ENCODE measurements at regions not wholly inside any gene's neighbourhood (a gene's known extent, or its start where the extent isn't known, plus 50 kb on each side); places are given as distances from the start of the nearest gene placed in this dataset.

DNA sequence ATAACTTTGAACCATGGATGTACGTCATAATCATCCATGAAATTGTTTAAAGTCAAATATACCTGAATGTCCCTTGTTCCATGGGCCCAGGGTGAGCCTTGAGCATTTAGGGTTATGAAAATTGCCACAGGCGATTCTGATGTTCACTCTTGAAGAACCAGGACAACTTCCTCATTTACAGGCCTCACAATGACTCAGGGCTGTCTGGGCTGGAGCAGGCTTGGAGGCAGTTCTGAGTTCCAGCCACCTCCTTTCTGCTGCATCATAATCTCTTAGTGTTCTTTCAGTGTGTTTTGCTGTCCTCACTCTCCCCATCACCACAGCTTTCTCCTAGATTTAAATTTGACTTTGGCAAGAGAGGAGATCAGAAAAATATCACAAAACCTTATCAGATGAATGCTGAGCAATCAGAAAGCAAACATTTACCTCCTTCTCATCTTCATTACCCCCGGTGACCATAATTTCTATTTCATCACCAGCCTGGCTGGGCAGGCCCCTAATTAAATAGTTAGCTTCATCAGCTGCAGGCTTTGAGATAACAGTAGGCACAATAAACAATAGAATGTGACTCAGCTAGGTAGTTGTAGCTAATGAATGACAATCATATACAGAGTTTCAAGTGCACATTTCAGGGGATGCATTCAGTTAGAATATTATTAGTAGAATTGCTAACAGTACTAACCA, 571.0 kb downstream of the SH2D4B start:
- no peak for DNase-seq
- Histone ChIP-seq H3K27ac (ENCODE audit: low read length) (no peak overlapping the region), H4K20me1 (ENCODE audit: insufficient read depth, low read length) (no peaks in the 10 kb centered on the region), H3K4me3 (ENCODE audit: low read depth in 1 of 2, low read length in 2 of 2) (no peak overlapping the region), H3K27me3 (ENCODE audit: insufficient read depth, low read length, poor library complexity) (no peaks in the 10 kb centered on the region), H3K4me2 (ENCODE audit: insufficient read depth, low read length) (no peak overlapping the region), H3K9ac (ENCODE audit: low read depth, low read length) (no peak overlapping the region), H3K79me2 (ENCODE audit: insufficient read depth, low read length) (no peaks in the 10 kb centered on the region), H3K4me1 (ENCODE audit: insufficient read depth, low read length) (no peaks in the 10 kb centered on the region), H3K9me3 (ENCODE audit: insufficient read depth, low read length, severe bottlenecking) (no peaks in the 10 kb centered on the region), H3K36me3 (ENCODE audit: insufficient read depth, low read length) (no peaks in the 10 kb centered on the region), H2AFZ (ENCODE audit: low read depth, low read length) (no peak overlapping the region)
- no peak for ATAC-seq (ENCODE audit: insufficient read depth, low read depth)
- no peak for TF ChIP-seq EZH2 (IDR thresholded peaks at IDR 0.05; ENCODE audit: borderline replicate concordance, low read depth, low read length, severe bottlenecking)
- TF ChIP-seq, protein P1, sequence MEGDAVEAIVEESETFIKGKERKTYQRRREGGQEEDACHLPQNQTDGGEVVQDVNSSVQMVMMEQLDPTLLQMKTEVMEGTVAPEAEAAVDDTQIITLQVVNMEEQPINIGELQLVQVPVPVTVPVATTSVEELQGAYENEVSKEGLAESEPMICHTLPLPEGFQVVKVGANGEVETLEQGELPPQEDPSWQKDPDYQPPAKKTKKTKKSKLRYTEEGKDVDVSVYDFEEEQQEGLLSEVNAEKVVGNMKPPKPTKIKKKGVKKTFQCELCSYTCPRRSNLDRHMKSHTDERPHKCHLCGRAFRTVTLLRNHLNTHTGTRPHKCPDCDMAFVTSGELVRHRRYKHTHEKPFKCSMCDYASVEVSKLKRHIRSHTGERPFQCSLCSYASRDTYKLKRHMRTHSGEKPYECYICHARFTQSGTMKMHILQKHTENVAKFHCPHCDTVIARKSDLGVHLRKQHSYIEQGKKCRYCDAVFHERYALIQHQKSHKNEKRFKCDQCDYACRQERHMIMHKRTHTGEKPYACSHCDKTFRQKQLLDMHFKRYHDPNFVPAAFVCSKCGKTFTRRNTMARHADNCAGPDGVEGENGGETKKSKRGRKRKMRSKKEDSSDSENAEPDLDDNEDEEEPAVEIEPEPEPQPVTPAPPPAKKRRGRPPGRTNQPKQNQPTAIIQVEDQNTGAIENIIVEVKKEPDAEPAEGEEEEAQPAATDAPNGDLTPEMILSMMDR (IDR thresholded peaks at IDR 0.05; ENCODE audit: borderline replicate concordance, extremely low read depth, low read length, poor library complexity, severe bottlenecking) = no peak

DNA sequence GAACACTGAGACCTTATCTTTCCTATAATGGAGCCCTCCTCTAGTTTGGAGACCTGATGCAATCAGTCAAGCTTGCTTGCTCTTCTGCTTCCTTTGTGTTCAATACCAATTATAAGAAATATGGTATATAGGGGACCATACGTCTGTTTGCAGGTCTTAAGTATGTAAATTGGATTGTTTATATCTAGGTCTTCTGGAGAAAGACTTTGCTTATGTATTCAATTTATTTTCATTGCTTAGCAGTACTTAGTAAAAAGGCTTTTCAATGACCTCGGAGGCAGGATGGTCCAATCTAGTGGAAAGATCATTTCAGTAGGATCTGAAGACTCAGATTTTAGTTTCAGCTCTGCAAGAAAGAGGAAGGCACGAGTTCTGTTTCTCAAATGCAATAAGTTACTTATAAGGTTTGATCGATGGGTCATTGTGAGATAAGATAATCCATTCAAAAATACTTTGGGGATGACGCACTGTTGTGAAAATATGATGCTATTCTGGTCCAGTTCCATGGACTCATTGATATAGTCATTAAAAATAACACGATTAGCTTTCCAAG, 571.6 kb downstream of the SH2D4B start:
- Histone ChIP-seq H3K4me2 (ENCODE audit: insufficient read depth, low read length) (no peak overlapping the region), H2AFZ (ENCODE audit: low read depth, low read length) (no peak overlapping the region), H3K9me3 (ENCODE audit: insufficient read depth, low read length, severe bottlenecking) (no peaks in the 10 kb centered on the region), H3K27me3 (ENCODE audit: insufficient read depth, low read length, poor library complexity) (no peaks in the 10 kb centered on the region), H3K27ac (ENCODE audit: low read length) (no peak overlapping the region), H4K20me1 (ENCODE audit: insufficient read depth, low read length) (no peaks in the 10 kb centered on the region), H3K4me3 (ENCODE audit: low read depth in 1 of 2, low read length in 2 of 2) (no peak overlapping the region), H3K79me2 (ENCODE audit: insufficient read depth, low read length) (no peaks in the 10 kb centered on the region), H3K36me3 (ENCODE audit: insufficient read depth, low read length) (no peaks in the 10 kb centered on the region), H3K9ac (ENCODE audit: low read depth, low read length) (no peak overlapping the region), H3K4me1 (ENCODE audit: insufficient read depth, low read length) (no peaks in the 10 kb centered on the region)
- no peak for DNase-seq
- TF ChIP-seq EZH2 (IDR thresholded peaks at IDR 0.05; ENCODE audit: borderline replicate concordance, low read depth, low read length, severe bottlenecking) = no peak
- TF ChIP-seq, protein P1 (IDR thresholded peaks at IDR 0.05; ENCODE audit: borderline replicate concordance, extremely low read depth, low read length, poor library complexity, severe bottlenecking) = no peak
- ATAC-seq (ENCODE audit: insufficient read depth, low read depth) = no peak

DNA sequence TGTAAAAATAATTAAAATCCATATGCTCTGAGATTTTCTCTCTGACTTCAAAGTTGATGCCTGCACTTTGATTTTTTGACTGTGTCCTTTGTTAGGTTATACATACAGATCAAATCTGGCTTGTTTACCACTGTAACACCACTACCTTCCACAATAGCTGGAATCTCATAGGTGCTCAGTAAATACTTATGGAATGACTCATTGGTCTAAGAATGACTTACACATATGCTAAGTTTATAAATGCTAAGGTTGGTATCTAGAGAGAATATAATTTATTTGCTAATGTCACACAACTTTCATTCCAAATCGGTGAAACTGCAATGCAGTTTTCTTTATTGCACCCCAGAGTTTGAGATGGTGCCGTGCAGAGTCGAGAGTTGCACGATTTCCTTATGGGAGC, 578.5 kb downstream of the SH2D4B start:
- Histone ChIP-seq H2AFZ (ENCODE audit: low read depth, low read length) (no peak overlapping the region), H3K4me1 (ENCODE audit: insufficient read depth, low read length) (no peaks in the 10 kb centered on the region), H3K9ac (ENCODE audit: low read depth, low read length) (no peak overlapping the region), H3K27ac (ENCODE audit: low read length) (no peak overlapping the region), H3K36me3 (ENCODE audit: insufficient read depth, low read length) (no peaks in the 10 kb centered on the region), H3K9me3 (ENCODE audit: insufficient read depth, low read length, severe bottlenecking) (no peaks in the 10 kb centered on the region), H3K79me2 (ENCODE audit: insufficient read depth, low read length) (no peaks in the 10 kb centered on the region), H3K27me3 (ENCODE audit: insufficient read depth, low read length, poor library complexity) (no peaks in the 10 kb centered on the region), H3K4me3 (ENCODE audit: low read depth in 1 of 2, low read length in 2 of 2) (no peak overlapping the region), H4K20me1 (ENCODE audit: insufficient read depth, low read length) (no peaks in the 10 kb centered on the region), H3K4me2 (ENCODE audit: insufficient read depth, low read length) (no peak overlapping the region)
- no peak for TF ChIP-seq EZH2 (IDR thresholded peaks at IDR 0.05; ENCODE audit: borderline replicate concordance, low read depth, low read length, severe bottlenecking)
- TF ChIP-seq, protein P1 (IDR thresholded peaks at IDR 0.05; ENCODE audit: borderline replicate concordance, extremely low read depth, low read length, poor library complexity, severe bottlenecking) = no peak
- ATAC-seq (ENCODE audit: insufficient read depth, low read depth) = no peak
- no peak for DNase-seq
